ENCODE measurements at regions not wholly inside any gene's neighbourhood (a gene's known extent, or its start where the extent isn't known, plus 50 kb on each side); places are given as distances from the start of the nearest gene placed in this dataset.
"Not testable (repeated sequence)": the region's sequence is repeated elsewhere in the genome, so short reads cannot be mapped to it uniquely, and the experiment has no call there.

DNA sequence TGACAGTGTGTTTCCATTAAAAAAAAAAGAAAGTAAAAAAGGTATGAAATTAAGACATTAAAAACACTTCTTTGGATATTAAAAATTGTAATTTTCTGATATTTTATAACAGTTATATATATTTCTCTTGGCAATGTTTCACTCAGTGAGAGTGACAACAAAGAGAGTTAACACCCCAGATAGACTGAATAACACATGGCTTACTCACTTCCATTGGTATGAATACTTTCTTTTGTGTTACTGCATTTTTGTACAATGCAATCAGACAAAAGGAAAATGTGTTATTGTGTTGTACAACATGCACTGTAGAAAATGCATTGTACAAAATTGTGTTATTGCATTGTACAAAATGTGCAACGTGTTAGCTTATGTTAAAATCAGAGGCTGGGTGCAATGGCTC is 676.6 kb upstream of the AMELY start:
- H3K27ac Mint-ChIP-seq; H3K4me3 Mint-ChIP-seq; H3K36me3 Mint-ChIP-seq (ENCODE audit: low read depth); H3K9me3 Mint-ChIP-seq; DNase-seq; CTCF ChIA-PET; H3K4me1 Mint-ChIP-seq; POLR2A ChIA-PET; H3K27me3 Mint-ChIP-seq: not testable (repeated sequence)

DNA sequence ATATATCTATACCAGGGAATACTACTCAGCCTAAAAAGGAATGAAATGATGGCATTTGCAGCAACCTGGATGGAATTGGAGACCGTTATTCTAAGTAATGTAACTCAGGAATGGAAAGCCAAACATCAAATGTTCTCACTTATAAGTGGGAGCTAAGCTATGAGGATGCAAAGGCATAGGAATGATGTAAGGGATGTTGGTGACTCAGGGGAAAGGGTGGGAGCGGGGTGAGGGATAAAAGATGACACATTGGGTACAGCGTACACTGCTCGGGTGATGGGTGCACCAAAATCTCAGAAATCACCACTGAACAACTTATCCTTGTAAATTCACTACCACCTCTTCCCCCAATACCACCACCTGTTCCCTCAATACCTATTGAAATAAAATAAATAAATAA is 651.0 kb upstream of the AMELY start:
- no peak for DNase-seq
- no peaks in the 10 kb centered on the region for H3K36me3 Mint-ChIP-seq (ENCODE audit: low read depth)
- H3K4me3 Mint-ChIP-seq: no peak overlapping the region
- no peaks in the 10 kb centered on the region for H3K4me1 Mint-ChIP-seq
- CTCF ChIA-PET: no interaction called here
- H3K27ac Mint-ChIP-seq: no peak overlapping the region
- no peaks in the 10 kb centered on the region for H3K27me3 Mint-ChIP-seq
- H3K9me3 Mint-ChIP-seq: peaks cover 8% of the 10 kb centered on the region
- POLR2A ChIA-PET: no interaction called here

- Mint-ChIP-seq H3K4me1 (no peaks in the 10 kb centered on the region), H3K27ac (no peak overlapping the region), H3K9me3 (peaks cover 8% of the 10 kb centered on the region), H3K4me3 (no peak overlapping the region), H3K27me3 (no peaks in the 10 kb centered on the region), H3K36me3 (ENCODE audit: low read depth) (no peaks in the 10 kb centered on the region)
- no peak for DNase-seq
- ChIA-PET POLR2A (no interaction called here), CTCF (no interaction called here)
These were observed 646.1 kb upstream of the AMELY start for GRCh38 chrY:7557675-7558074.

DNA sequence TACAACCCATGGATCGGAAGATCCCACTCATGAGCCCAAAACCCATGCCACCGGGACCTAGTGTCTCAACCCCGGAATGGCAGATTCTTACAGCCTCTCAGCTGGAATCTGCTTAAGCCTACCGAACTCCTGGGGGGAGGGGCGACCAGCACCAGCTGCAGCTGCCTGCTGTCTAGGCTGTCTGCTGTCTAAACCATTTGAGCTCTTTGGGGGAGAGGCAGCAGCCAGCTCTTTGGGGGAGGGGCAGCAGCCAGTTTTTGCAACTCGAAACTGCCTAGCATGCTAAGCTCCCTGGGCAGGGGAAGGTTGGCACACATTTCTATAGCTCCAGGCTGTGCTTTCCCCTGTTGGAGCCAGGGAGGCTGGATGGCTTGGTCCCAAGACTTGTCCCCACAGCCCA is 643.5 kb upstream of the AMELY start:
- Mint-ChIP-seq H3K27ac (no peak overlapping the region), H3K4me3 (no peak overlapping the region), H3K9me3 (peaks cover 8% of the 10 kb centered on the region), H3K4me1 (no peaks in the 10 kb centered on the region), H3K36me3 (ENCODE audit: low read depth) (no peaks in the 10 kb centered on the region), H3K27me3 (no peaks in the 10 kb centered on the region)
- CTCF ChIA-PET: no interaction called here
- POLR2A ChIA-PET: no interaction called here
- DNase-seq: no peak

GRCh38 chrY:7545060-7545459 is 633.5 kb upstream of the AMELY start:
- Mint-ChIP-seq H3K4me1 (no peaks in the 10 kb centered on the region), H3K4me3 (no peak overlapping the region), H3K27ac (no peak overlapping the region), H3K27me3 (no peaks in the 10 kb centered on the region), H3K9me3 (no peaks in the 10 kb centered on the region), H3K36me3 (ENCODE audit: low read depth) (no peaks in the 10 kb centered on the region)
- POLR2A ChIA-PET: no interaction called here
- no peak for DNase-seq
- CTCF ChIA-PET: no interaction called here

- Mint-ChIP-seq H3K9me3 (no peaks in the 10 kb centered on the region), H3K27ac (no peak overlapping the region), H3K27me3 (no peaks in the 10 kb centered on the region), H3K4me3 (no peak overlapping the region), H3K4me1 (no peaks in the 10 kb centered on the region), H3K36me3 (ENCODE audit: low read depth) (no peaks in the 10 kb centered on the region)
- POLR2A ChIA-PET: no interaction called here
- DNase-seq: no peak
- CTCF ChIA-PET: no interaction called here
These were observed 632.7 kb upstream of the AMELY start for GRCh38 chrY:7544172-7544770.

DNA sequence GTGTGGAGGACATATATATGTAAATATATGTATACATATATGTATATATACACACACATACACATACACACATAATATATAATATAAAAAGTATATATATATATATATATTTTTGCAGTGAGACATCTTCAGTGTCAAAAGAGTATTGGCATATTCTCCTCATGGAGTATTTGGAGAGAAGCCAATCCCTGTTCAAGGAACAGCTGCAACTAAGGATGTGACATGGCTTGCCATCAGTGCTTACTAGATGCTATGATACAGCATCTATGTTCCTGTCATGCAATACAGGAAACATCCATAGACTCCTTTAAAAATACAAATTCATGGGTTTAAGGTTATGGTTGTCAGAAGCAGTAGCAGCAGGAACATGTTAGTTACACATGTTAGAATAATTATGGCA is 632.0 kb upstream of the AMELY start:
- no peak for DNase-seq
- Mint-ChIP-seq H3K27ac (no peak overlapping the region), H3K36me3 (ENCODE audit: low read depth) (no peaks in the 10 kb centered on the region), H3K4me3 (no peak overlapping the region), H3K9me3 (no peaks in the 10 kb centered on the region), H3K27me3 (no peaks in the 10 kb centered on the region), H3K4me1 (no peaks in the 10 kb centered on the region)
- ChIA-PET CTCF (no interaction called here), POLR2A (no interaction called here)

DNA sequence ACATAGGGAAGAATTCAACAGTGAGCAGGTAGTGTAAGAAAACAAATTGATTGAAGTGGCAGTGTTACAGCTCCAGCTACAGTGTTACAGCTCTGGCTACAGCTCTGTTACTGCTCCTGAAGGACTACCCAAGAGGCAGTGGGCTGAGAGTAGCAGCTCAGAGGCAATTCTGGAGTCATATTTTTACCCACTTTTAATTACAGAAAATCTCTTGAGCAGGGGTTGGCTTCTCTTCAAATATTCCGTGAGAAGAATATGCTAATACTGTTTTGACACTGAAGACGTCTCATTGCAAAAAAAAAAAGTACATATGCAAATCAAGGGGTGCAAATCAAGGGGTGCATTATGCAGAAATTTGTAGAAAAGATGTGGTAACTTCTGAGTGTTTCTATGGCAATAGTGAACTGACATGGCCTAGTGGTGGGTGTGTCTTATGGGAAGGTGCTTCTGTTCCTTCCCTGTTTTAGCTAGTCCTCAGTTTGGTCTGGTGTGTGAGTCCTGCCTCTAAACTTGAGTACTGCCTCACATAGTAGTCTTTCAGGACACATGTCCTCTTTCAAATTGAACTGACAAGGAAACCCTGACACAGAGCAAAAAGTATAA is 630.8 kb upstream of the AMELY start:
- Mint-ChIP-seq H3K4me1 (no peaks in the 10 kb centered on the region), H3K27ac (no peak overlapping the region), H3K4me3 (no peak overlapping the region), H3K27me3 (no peaks in the 10 kb centered on the region), H3K9me3 (no peaks in the 10 kb centered on the region), H3K36me3 (ENCODE audit: low read depth) (no peaks in the 10 kb centered on the region)
- no peak for DNase-seq
- ChIA-PET CTCF (no interaction called here), POLR2A (no interaction called here)

DNA sequence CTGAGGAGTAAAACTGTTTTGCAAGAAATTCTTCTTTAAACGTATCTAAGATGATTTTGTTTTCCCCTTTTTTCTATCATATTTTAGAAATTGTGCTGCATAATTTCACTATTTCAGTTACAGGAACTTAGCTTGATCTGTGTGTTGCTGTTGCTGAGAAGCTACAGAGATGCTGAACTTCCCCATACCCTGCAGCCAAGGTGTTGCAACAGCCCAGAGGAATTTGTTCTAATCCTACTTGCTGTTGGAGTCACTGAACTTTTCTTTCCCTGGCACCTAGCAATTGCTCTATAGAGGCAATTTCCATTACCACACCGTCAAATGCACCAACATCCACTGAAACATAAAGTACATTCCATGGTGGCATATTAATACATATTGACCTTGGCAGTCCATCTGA is 617.8 kb upstream of the AMELY start:
- Mint-ChIP-seq H3K9me3 (no peaks in the 10 kb centered on the region), H3K27ac (no peak overlapping the region), H3K4me1 (no peaks in the 10 kb centered on the region), H3K36me3 (ENCODE audit: low read depth) (no peaks in the 10 kb centered on the region), H3K4me3 (no peak overlapping the region), H3K27me3 (peaks cover 2% of the 10 kb centered on the region)
- POLR2A ChIA-PET: no interaction called here
- CTCF ChIA-PET: no interaction called here
- DNase-seq: no peak

- CTCF ChIA-PET; H3K4me1 Mint-ChIP-seq; H3K9me3 Mint-ChIP-seq; H3K4me3 Mint-ChIP-seq; POLR2A ChIA-PET; H3K27ac Mint-ChIP-seq; H3K36me3 Mint-ChIP-seq (ENCODE audit: low read depth); DNase-seq; H3K27me3 Mint-ChIP-seq: not testable (repeated sequence)
These were observed 616.0 kb upstream of the AMELY start for GRCh38 chrY:7527568-7527967.

- DNase-seq: no peak
- H3K4me3 Mint-ChIP-seq: no peak overlapping the region
- ChIA-PET CTCF (no interaction called here), POLR2A (no interaction called here)
- no peaks in the 10 kb centered on the region for H3K36me3 Mint-ChIP-seq (ENCODE audit: low read depth)
- H3K27ac Mint-ChIP-seq: no peak overlapping the region
- H3K4me1 Mint-ChIP-seq: no peaks in the 10 kb centered on the region
- no peaks in the 10 kb centered on the region for H3K27me3 Mint-ChIP-seq
- H3K9me3 Mint-ChIP-seq: no peaks in the 10 kb centered on the region
These were observed 606.8 kb upstream of the AMELY start for GRCh38 chrY:7518387-7518786.

DNA sequence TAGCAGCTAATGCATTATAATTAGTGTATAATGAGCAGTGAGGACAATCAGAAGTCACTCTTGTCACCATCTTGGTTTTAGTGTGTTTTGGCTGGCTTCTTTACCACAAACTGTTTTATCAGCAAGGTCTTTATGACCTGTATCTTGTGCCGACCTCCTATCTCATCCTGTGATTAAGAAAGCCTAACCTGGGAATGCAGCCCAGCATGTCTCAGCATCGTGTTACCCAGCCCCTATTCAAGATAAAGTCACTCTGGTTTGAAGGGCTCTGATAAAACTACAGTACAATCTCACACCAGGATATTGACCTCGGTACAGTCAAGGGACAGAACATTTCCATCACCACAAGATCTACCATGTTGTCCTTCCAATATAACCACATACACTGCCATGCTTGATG is 604.7 kb upstream of the AMELY start:
- POLR2A ChIA-PET: no interaction called here
- no peak overlapping the region for H3K4me3 Mint-ChIP-seq

GRCh38 chrY:7515812-7516211 is 604.3 kb upstream of the AMELY start:
- Mint-ChIP-seq H3K27ac (no peak overlapping the region), H3K27me3 (no peaks in the 10 kb centered on the region), H3K4me1 (no peaks in the 10 kb centered on the region), H3K9me3 (no peaks in the 10 kb centered on the region), H3K36me3 (ENCODE audit: low read depth) (no peaks in the 10 kb centered on the region), H3K4me3 (no peak overlapping the region)
- no peak for DNase-seq
- POLR2A ChIA-PET: no interaction called here
- CTCF ChIA-PET: no interaction called here

More for the DNA sequence above, 604.7 kb upstream of the AMELY start:
- no peak for DNase-seq
- Mint-ChIP-seq H3K9me3 (no peaks in the 10 kb centered on the region), H3K36me3 (ENCODE audit: low read depth) (no peaks in the 10 kb centered on the region), H3K4me1 (no peaks in the 10 kb centered on the region), H3K27me3 (no peaks in the 10 kb centered on the region), H3K27ac (no peak overlapping the region)
- CTCF ChIA-PET: no interaction called here

- ChIA-PET POLR2A (no interaction called here), CTCF (no interaction called here)
- no peak for DNase-seq
- Mint-ChIP-seq H3K9me3 (peaks cover 3% of the 10 kb centered on the region), H3K4me1 (no peaks in the 10 kb centered on the region), H3K27me3 (no peaks in the 10 kb centered on the region), H3K4me3 (no peak overlapping the region), H3K27ac (no peak overlapping the region), H3K36me3 (ENCODE audit: low read depth) (no peaks in the 10 kb centered on the region)
These were observed 591.3 kb upstream of the AMELY start for GRCh38 chrY:7502896-7503295.

DNA sequence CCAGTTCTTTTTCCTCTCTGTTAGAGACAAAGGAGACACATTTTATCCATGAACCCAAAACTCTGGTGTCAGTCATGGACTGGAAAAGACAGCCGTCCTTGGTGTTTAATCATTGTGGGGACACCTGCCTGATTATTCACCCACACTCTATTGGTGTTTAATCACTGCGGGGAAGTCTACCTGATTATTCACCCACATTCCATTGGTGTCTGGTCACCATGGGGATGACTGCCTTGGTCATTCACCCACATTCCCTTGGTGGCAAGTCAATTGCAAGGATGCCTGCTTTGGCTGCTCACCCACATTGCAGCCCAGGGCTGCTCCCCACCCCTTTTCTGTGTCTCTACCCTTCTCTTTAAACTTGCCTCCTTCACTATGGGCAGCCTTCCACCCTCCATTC is 589.7 kb upstream of the AMELY start:
- ChIA-PET CTCF (no interaction called here), POLR2A (no interaction called here)
- Mint-ChIP-seq H3K4me3 (no peak overlapping the region), H3K27me3 (no peaks in the 10 kb centered on the region), H3K9me3 (peaks cover 3% of the 10 kb centered on the region), H3K4me1 (no peaks in the 10 kb centered on the region), H3K27ac (no peak overlapping the region), H3K36me3 (ENCODE audit: low read depth) (no peaks in the 10 kb centered on the region)
- DNase-seq: no peak

Measured in activated CD4-positive, alpha-beta memory T cell treated with anti-CD3 and anti-CD28 coated beads, Interleukin-2, amount 10 ng/mL, durations not matched to agents 7 days and 5 days (primary cell).